Esophagus muscularis mucosa (tissue), 4 donors: ENCODE measurements at regions not wholly inside any gene's neighbourhood (a gene's known extent, or its start where the extent isn't known, plus 50 kb on each side); places are given as distances from the start of the nearest gene placed in this dataset.
"Not testable (repeated sequence)": the region's sequence is repeated elsewhere in the genome, so short reads cannot be mapped to it uniquely, and the experiment has no call there.

Experiments
- EP300 ChIP-seq: sonication (generic); formaldehyde crosslinking; IDR thresholded peaks from one replicate; pipeline ENCODE4 v1.6.1; 2017; ENCODE audit warnings: antibody characterized with exemption
- POLR2A ChIP-seq: fragments of 450-650 bp; IDR thresholded peaks from one replicate; pipeline ENCODE4 v1.6.1; 2017; ENCODE audit warnings: antibody characterized with exemption, moderate library complexity, mild to moderate bottlenecking, low read depth
- POLR2AphosphoS5 ChIP-seq, 2 donors: sonication (generic); formaldehyde crosslinking; IDR thresholded peaks; one replicate each; pipeline ENCODE4 v1.6.1; 2017; ENCODE audit warnings: antibody characterized with exemption in 2 of 2
- TF ChIP-seq, protein P1 (sequence below), 3 experiments: fragments of 200-600 bp in 2 of 3; fragments of 450-650 bp in 1 of 3; sonication (generic) in 2 of 3; IDR thresholded peaks; one replicate each; pipeline ENCODE4 v1.5.1; 2017 to 2019; ENCODE audit warnings: antibody characterized with exemption in 3 of 3, mild to moderate bottlenecking in 2 of 3, moderate library complexity in 1 of 3

GRCh38 chr21:6538320-6538719 is 3983.1 kb upstream of the TPTE start:
- TF ChIP-seq POLR2AphosphoS5 (IDR thresholded peaks at IDR 0.05); EP300; POLR2A: not testable (repeated sequence)
- TF ChIP-seq, protein P1, sequence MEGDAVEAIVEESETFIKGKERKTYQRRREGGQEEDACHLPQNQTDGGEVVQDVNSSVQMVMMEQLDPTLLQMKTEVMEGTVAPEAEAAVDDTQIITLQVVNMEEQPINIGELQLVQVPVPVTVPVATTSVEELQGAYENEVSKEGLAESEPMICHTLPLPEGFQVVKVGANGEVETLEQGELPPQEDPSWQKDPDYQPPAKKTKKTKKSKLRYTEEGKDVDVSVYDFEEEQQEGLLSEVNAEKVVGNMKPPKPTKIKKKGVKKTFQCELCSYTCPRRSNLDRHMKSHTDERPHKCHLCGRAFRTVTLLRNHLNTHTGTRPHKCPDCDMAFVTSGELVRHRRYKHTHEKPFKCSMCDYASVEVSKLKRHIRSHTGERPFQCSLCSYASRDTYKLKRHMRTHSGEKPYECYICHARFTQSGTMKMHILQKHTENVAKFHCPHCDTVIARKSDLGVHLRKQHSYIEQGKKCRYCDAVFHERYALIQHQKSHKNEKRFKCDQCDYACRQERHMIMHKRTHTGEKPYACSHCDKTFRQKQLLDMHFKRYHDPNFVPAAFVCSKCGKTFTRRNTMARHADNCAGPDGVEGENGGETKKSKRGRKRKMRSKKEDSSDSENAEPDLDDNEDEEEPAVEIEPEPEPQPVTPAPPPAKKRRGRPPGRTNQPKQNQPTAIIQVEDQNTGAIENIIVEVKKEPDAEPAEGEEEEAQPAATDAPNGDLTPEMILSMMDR (IDR thresholded peaks at IDR 0.05) = not testable (repeated sequence)
